OCI-LY1 (cell line): ENCODE measurements at regions not wholly inside any gene's neighbourhood (a gene's known extent, or its start where the extent isn't known, plus 50 kb on each side); places are given as distances from the start of the nearest gene placed in this dataset.

ENCODE experiments used
- H2AFZ ChIP-seq: fragments of 200-600 bp; sonication (generic), shearing (Covaris generic); 2 replicates; pipeline ENCODE4 v1.6.0; 2014; ENCODE audit warnings: antibody characterized with exemption, mild to moderate bottlenecking, low read length
- H3F3A ChIP-seq: fragments of 200-600 bp; sonication (generic), shearing (Covaris generic); 2 replicates; pipeline ENCODE4 v1.6.0; 2014; ENCODE audit warnings: mild to moderate bottlenecking, antibody characterized with exemption, low read length, moderate library complexity; ENCODE audit not compliant: insufficient read depth
- H3K27ac ChIP-seq: fragments of 200-600 bp; sonication (generic); 2 replicates; pipeline ENCODE4 v1.5.1; 2014; ENCODE audit warnings: low read length, mixed run types, mild to moderate bottlenecking, low read depth; ENCODE audit not compliant: poor library complexity, severe bottlenecking
- H3K27me3 ChIP-seq: fragments of 200-600 bp; sonication (generic); 2 replicates; pipeline ENCODE4 v1.6.0; 2014; ENCODE audit warnings: antibody characterized with exemption, mild to moderate bottlenecking, low read length, moderate library complexity; ENCODE audit not compliant: insufficient read depth
- H3K36me3 ChIP-seq: fragments of 200-600 bp; sonication (generic); 2 replicates; pipeline ENCODE4 v1.6.1; 2014; ENCODE audit warnings: mild to moderate bottlenecking, antibody characterized with exemption, low read length, moderate library complexity, mixed read lengths; ENCODE audit not compliant: insufficient read depth
- H3K4me1 ChIP-seq: fragments of 200-600 bp; sonication (generic); 2 replicates; pipeline ENCODE4 v1.5.1; 2014; ENCODE audit warnings: mild to moderate bottlenecking, low read length, moderate library complexity; ENCODE audit not compliant: insufficient read depth, severe bottlenecking
- H3K4me2 ChIP-seq: fragments of 200-600 bp; sonication (generic), shearing (Covaris generic); 2 replicates; pipeline ENCODE4 v1.6.1; 2014; ENCODE audit warnings: low read length
- H3K4me3 ChIP-seq: fragments of 200-600 bp; sonication (generic); 2 replicates; pipeline ENCODE4 v1.5.1; 2014; ENCODE audit warnings: low read length, low read depth, mild to moderate bottlenecking, mixed read lengths; ENCODE audit not compliant: poor library complexity, severe bottlenecking
- H3K79me2 ChIP-seq: fragments of 200-600 bp; shearing (Covaris generic); 2 replicates; pipeline ENCODE4 v1.6.1; 2016; ENCODE audit warnings: mixed run types, low read length, mixed read lengths; ENCODE audit not compliant: insufficient read depth
- H3K9ac ChIP-seq: fragments of 200-600 bp; sonication (generic), shearing (Covaris generic); 2 replicates; pipeline ENCODE4 v1.6.1; 2014; ENCODE audit warnings: mild to moderate bottlenecking, low read length, mixed read lengths
- H3K9me2 ChIP-seq: fragments of 200-600 bp; sonication (generic), shearing (Covaris generic); 2 replicates; pipeline ENCODE4 v1.6.1; 2014; ENCODE audit warnings: low read depth, mild to moderate bottlenecking, low read length, mixed read lengths
- H3K9me3 ChIP-seq: fragments of 200-600 bp; shearing (Covaris generic); 2 replicates; pipeline ENCODE4 v1.6.1; 2014; ENCODE audit warnings: low read length, mixed read lengths
- H4K20me1 ChIP-seq: fragments of 200-600 bp; sonication (generic), shearing (Covaris generic); 2 replicates; pipeline ENCODE4 v1.6.0; 2016; ENCODE audit warnings: mild to moderate bottlenecking, low read length; ENCODE audit not compliant: insufficient read depth
- EZH2 ChIP-seq: fragments of 200-600 bp; sonication (generic), shearing (Covaris generic); IDR thresholded peaks from 2 replicates; pipeline ENCODE4 v1.8.0; 2017; ENCODE audit warnings: borderline replicate concordance, mixed run types, mild to moderate bottlenecking, antibody characterized with exemption, low read length, moderate library complexity, mixed read lengths
- TF ChIP-seq, protein P1 (sequence below): fragments of 200-600 bp; sonication (generic), shearing (Covaris generic); IDR thresholded peaks from 2 replicates; pipeline ENCODE4 v1.5.1; 2017; ENCODE audit warnings: mild to moderate bottlenecking, antibody characterized with exemption, low read length, moderate library complexity, mixed read lengths

- H3K4me1 ChIP-seq: no peaks in the 10 kb centered on the region
- H3K9ac ChIP-seq: no peak overlapping the region
- H3K4me3 ChIP-seq: no peak overlapping the region
- no peak overlapping the region for H3K27ac ChIP-seq
- H3K9me3 ChIP-seq: no peaks in the 10 kb centered on the region
- no peaks in the 10 kb centered on the region for H3K9me2 ChIP-seq
- no peak for TF ChIP-seq EZH2
- TF ChIP-seq, protein P1, sequence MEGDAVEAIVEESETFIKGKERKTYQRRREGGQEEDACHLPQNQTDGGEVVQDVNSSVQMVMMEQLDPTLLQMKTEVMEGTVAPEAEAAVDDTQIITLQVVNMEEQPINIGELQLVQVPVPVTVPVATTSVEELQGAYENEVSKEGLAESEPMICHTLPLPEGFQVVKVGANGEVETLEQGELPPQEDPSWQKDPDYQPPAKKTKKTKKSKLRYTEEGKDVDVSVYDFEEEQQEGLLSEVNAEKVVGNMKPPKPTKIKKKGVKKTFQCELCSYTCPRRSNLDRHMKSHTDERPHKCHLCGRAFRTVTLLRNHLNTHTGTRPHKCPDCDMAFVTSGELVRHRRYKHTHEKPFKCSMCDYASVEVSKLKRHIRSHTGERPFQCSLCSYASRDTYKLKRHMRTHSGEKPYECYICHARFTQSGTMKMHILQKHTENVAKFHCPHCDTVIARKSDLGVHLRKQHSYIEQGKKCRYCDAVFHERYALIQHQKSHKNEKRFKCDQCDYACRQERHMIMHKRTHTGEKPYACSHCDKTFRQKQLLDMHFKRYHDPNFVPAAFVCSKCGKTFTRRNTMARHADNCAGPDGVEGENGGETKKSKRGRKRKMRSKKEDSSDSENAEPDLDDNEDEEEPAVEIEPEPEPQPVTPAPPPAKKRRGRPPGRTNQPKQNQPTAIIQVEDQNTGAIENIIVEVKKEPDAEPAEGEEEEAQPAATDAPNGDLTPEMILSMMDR: no peak
- H3K79me2 ChIP-seq: no peaks in the 10 kb centered on the region
- no peaks in the 10 kb centered on the region for H3K27me3 ChIP-seq
- no peaks in the 10 kb centered on the region for H3F3A ChIP-seq
- no peaks in the 10 kb centered on the region for H4K20me1 ChIP-seq
- no peaks in the 10 kb centered on the region for H3K36me3 ChIP-seq
- no peak overlapping the region for H3K4me2 ChIP-seq
- no peak overlapping the region for H2AFZ ChIP-seq
These were observed 232.3 kb upstream of the TENM3 start for GRCh38 chr4:182010876-182011275.

GRCh38 chr4:182014164-182014563, 229.0 kb upstream of the TENM3 start:
- Histone ChIP-seq H3K4me3 (no peak overlapping the region), H3F3A (no peaks in the 10 kb centered on the region), H3K9me2 (no peaks in the 10 kb centered on the region), H3K4me1 (no peaks in the 10 kb centered on the region), H4K20me1 (no peaks in the 10 kb centered on the region), H3K27ac (no peak overlapping the region), H3K79me2 (no peaks in the 10 kb centered on the region), H3K9me3 (no peaks in the 10 kb centered on the region), H2AFZ (no peak overlapping the region), H3K9ac (no peak overlapping the region), H3K4me2 (no peak overlapping the region), H3K36me3 (no peaks in the 10 kb centered on the region), H3K27me3 (no peaks in the 10 kb centered on the region)
- TF ChIP-seq EZH2: no peak
- TF ChIP-seq, protein P1: no peak

DNA sequence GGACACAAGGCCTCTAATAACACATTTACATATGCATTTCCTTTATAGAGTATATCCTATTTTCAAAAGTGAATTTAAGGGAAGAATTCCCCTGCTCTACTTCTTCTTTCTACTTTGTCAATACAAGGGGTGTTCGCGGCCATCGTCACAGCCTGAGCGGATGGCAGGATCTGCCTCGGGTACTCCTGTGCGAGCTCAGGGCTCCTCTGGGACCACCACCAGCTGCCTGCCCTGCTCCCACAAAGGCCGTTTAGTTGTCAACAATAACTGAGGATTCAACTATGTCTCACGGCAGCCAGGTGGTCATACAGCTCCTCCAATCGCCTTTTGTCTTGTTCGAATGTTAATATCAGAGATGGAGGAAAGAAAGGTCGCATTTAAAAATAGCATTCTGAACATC, 228.2 kb upstream of the TENM3 start:
- H3K4me2 ChIP-seq: no peak overlapping the region
- H3K9ac ChIP-seq: no peak overlapping the region
- H3K79me2 ChIP-seq: no peaks in the 10 kb centered on the region
- no peaks in the 10 kb centered on the region for H3K9me3 ChIP-seq
- H4K20me1 ChIP-seq: no peaks in the 10 kb centered on the region
- no peaks in the 10 kb centered on the region for H3K36me3 ChIP-seq
- no peak overlapping the region for H3K27ac ChIP-seq
- H3F3A ChIP-seq: no peaks in the 10 kb centered on the region
- no peak for TF ChIP-seq EZH2
- TF ChIP-seq, protein P1: no peak
- H3K27me3 ChIP-seq: no peaks in the 10 kb centered on the region
- H3K9me2 ChIP-seq: no peaks in the 10 kb centered on the region
- H3K4me3 ChIP-seq: no peak overlapping the region
- H2AFZ ChIP-seq: no peak overlapping the region
- no peaks in the 10 kb centered on the region for H3K4me1 ChIP-seq
